GM18909 (cell line): ENCODE measurements at regions not wholly inside any gene's neighbourhood (a gene's known extent, or its start where the extent isn't known, plus 50 kb on each side); places are given as distances from the start of the nearest gene placed in this dataset.

Experiments
- ATAC-seq: cut with Tn5 transposase; IDR thresholded peaks from one replicate; pipeline ENCODE4 v1.9.1; 2021; ENCODE audit warnings: mild to moderate bottlenecking; ENCODE audit not compliant: unreplicated experiment, poor library complexity

DNA sequence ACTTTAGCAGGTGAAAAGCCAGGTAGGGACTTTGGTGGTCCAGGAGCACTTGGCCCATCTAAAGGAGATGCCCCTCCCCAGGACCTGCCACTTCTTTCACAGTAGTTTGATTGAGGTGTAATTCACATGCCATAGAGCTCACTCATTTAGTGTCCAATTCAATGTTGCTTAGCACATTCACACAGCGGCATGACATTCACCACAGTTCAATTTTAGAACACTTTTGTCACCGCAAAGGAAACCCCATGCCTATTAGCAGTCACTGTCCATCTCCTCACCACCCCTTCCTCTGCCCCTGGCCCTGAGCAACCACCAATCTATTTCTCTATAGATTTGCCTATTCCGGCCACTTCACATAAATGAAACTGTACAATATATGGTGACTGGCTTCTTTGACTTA, 211.6 kb upstream of the ZMIZ1 start:
- no peak for ATAC-seq

GRCh38 chr10:78859266-78859665, 209.5 kb upstream of the ZMIZ1 start:
- ATAC-seq = no peak

DNA sequence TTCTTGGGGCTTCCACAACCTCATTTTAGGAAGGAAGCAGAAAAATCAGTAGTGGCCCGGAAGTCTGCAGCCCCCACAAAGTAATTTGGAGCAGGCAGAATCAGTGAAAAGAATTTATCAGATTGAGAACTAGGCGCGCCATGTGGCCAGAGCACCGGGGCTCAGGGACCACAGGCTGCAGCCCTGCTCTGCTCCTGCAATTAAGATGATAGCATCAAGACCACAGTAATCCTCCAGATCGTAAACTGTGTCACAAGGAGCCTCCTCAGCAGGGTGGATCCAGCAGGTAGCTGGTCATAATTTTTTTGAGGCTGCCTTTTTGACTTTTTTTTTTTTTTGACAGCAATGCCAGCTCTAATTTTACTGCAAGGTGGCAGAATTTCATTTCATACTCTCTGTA, 209.0 kb upstream of the ZMIZ1 start:
- ATAC-seq = no peak

DNA sequence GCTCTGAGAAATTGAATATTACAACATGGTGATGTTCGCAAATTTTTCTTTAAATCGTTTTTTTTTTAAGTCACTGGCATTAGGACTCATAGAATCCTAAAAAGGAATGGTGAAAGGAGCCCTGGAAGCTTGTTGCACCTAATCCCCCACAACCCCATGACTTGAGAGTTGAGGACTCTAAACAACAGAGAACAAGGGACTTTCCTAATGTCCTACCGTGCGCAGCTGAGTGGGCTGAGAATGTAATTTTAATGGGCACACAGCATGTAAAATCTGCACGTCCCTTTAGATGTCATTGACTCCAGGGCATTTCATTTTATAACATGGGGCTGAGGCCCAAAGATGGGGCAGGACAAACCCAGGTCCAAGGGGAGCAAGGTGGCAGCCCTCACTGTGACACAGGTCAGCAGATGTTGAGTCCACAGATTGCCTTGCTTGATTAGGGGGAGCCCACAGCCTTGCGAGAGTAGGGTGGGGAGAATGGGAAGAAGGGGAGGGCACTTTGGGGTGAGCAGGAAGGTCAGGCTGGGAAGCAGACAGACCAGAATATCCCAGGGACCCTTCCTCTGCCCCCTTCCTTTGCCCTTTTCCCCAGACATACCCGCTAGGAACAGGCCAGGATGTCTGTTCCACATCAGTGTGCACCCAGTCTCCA, 208.4 kb upstream of the ZMIZ1 start:
- no peak for ATAC-seq

- no peak for ATAC-seq
Measured at GRCh38 chr10:78861529-78862327, 207.0 kb upstream of the ZMIZ1 start.

- ATAC-seq = no peak
Measured at GRCh38 chr10:78862328-78862640, 206.5 kb upstream of the ZMIZ1 start.

- no peak for ATAC-seq
Measured at GRCh38 chr10:78863140-78863905, 205.4 kb upstream of the ZMIZ1 start.

- no peak for ATAC-seq
Measured at GRCh38 chr10:78863906-78864239, 204.9 kb upstream of the ZMIZ1 start.

- ATAC-seq = no peak
Measured at GRCh38 chr10:78864761-78865537, 203.8 kb upstream of the ZMIZ1 start.

DNA sequence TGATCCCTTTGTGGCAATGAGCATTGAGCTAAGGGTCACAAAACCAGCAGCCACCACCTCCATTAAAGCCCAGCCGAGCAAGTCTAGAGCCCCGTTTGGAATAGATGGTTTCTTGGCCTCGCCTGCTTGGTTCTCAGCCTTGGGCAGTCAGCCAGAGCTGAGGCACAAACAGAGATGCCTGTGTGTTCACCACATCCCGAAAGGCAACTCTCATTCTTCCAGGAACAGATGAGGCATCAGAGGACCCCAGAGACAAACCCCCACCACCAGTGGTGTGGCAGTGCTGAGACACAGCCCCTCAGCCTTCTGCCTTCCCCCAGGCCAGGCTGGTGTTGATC, 203.3 kb upstream of the ZMIZ1 start:
- no peak for ATAC-seq

DNA sequence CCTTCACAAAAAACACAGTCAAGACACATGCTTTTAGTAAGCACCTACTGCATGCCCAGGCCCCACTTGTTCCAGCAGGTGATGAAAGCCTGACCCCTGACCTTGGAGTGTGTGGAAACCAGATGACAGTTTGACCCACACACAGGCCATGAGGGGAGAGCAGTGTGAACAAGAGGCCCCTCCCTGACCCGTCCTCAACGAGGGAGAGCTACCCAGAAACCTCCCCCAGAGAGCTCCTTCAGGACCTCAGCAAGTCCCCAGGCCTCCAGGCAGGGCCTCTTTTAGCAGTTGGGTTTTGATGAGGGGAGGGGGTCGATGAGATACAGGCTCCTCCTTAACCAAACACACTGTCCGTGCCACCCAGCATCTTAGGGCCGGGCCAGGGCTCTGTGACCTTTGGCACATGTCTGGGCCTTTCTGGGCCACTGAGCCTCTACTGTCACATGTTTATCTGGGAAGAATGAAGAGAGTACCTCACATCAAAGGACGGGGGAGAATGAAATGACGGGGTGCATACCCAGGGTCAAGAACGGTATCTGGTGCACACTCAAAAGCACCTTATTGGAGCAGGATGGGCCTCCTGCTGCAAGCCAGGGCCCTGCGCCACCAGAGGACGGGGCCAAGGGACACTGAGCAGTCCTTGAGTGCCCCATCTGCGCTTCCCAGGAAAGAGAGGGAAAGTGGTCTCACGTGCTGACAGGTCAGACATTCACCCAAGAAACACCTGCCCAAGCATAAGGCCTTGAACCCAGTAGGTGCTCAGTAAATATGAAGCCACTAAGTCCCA, 202.6 kb upstream of the ZMIZ1 start:
- ATAC-seq = no peak

GRCh38 chr10:78866731-78867554, 201.8 kb upstream of the ZMIZ1 start:
- no peak for ATAC-seq

DNA sequence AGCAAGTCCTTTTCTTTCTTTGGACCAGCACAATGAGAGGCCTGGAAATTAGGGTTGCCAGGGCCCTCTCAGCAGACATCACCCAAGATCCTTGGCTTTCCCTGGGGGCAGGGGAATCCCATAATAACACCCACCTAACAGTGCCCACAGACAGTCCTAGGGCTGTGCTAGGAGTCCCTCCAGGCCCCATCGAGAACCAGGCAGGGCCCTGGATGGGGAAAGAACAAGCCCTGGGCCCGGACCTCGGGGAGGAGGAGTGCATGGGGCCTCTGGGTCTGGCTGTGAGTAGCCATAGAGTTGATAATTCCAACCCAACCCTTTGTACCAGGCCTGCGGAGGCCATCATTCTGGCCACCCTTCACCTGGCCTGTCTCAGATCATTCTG, 201.2 kb upstream of the ZMIZ1 start:
- ATAC-seq = no peak

DNA sequence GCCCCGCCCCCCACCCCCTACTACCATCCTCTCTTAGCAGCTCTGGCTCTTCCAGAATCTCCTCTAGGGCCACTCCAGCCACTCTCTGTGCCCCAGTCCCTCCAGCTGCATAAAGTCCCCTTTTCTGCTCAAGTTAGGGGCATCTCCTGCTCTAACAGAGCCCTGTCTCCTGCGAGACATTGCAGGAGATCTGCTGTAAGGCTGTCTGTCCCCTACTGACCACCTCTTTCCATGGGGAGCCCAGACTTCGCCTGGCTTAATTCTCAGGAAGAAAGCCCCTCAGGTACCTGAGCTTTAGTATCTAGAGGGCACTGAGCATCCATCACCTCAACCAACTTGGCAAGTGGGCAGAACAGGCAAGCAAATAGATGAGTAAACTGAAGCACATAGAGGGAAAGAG, 200.7 kb upstream of the ZMIZ1 start:
- no peak for ATAC-seq

DNA sequence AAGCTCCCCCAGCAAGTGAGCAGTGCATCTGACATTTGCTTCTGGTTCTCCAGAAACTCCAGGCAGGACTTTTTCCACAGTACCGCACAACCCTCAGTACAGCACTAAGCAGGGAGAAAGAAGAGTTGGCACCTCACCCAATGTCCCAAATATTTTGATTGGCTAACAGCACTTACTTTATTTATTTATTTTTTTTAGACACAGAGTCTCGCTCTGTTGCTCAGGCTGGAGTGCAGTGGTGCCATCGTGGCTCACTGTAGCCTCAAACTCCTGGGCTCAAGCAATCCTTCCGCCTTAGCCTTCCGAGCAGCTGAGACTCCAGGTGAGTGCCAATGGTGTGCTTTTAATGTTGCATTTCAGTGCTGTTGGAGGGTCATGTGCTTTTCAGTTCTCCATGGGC, 200.3 kb upstream of the ZMIZ1 start:
- ATAC-seq = no peak

GRCh38 chr10:78868861-78869260, 199.9 kb upstream of the ZMIZ1 start:
- ATAC-seq = no peak

GRCh38 chr10:78869508-78870454, 199.0 kb upstream of the ZMIZ1 start:
- no peak for ATAC-seq

- ATAC-seq = no peak
Measured at GRCh38 chr10:78870458-78870857, 198.3 kb upstream of the ZMIZ1 start.
